AG04449 (cell line): ENCODE measurements at regions not wholly inside any gene's neighbourhood (a gene's known extent, or its start where the extent isn't known, plus 50 kb on each side); places are given as distances from the start of the nearest gene placed in this dataset.

ENCODE experiments used
- CTCF ChIA-PET: fragments of 350-600 bp; formaldehyde crosslinking; extraction: SDS; loops from one replicate; lab custom pipeline; 2021; ENCODE audit warnings: antibody characterized with exemption; lab: Yijun Ruan, JAX
- POLR2A ChIA-PET: fragments of 400-600, 350-600 bp; formaldehyde crosslinking; extraction: SDS; loops from one replicate; lab custom pipeline; 2020; ENCODE audit warnings: antibody characterized with exemption, inconsistent platforms; lab: Yijun Ruan, JAX
- DNase-seq: peaks from one replicate; pipeline ENCODE4 v3.0.0-alpha.2; 2010; ENCODE audit warnings: low read depth, low spot score
- H3K4me3 ChIP-seq: 2 replicates; pipeline ENCODE4 v1.5.1; 2011; ENCODE audit warnings: low read depth, mild to moderate bottlenecking, control low read depth, low read length
- TF ChIP-seq, protein P1 (sequence below): IDR thresholded peaks from one replicate; pipeline ENCODE4 v1.5.1; 2011; ENCODE audit warnings: mild to moderate bottlenecking, moderate library complexity, low read length, control low read depth, inconsistent platforms; ENCODE audit not compliant: insufficient read depth; ENCODE audit errors: missing control alignments

DNA sequence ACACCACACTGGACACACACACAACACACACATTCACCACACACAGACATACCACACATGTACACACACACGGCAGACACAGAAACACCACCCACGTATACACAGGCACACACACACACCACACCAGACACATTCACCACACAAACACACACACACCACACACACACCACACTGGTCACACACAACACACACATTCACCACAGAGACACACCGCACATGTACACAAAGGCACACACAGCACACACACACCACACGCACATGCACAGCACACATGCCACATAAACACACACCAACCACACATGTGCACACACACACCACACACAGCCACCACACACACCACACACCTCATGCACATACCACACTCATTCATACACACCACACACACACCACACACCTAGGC, 84.2 kb upstream of the PRR5 start:
- CTCF ChIA-PET, result no interaction called here
- TF ChIP-seq, protein P1, sequence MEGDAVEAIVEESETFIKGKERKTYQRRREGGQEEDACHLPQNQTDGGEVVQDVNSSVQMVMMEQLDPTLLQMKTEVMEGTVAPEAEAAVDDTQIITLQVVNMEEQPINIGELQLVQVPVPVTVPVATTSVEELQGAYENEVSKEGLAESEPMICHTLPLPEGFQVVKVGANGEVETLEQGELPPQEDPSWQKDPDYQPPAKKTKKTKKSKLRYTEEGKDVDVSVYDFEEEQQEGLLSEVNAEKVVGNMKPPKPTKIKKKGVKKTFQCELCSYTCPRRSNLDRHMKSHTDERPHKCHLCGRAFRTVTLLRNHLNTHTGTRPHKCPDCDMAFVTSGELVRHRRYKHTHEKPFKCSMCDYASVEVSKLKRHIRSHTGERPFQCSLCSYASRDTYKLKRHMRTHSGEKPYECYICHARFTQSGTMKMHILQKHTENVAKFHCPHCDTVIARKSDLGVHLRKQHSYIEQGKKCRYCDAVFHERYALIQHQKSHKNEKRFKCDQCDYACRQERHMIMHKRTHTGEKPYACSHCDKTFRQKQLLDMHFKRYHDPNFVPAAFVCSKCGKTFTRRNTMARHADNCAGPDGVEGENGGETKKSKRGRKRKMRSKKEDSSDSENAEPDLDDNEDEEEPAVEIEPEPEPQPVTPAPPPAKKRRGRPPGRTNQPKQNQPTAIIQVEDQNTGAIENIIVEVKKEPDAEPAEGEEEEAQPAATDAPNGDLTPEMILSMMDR, result no peak
- DNase-seq, result no peak
- H3K4me3 ChIP-seq, result no peak overlapping the region
- POLR2A ChIA-PET, result no interaction called here

DNA sequence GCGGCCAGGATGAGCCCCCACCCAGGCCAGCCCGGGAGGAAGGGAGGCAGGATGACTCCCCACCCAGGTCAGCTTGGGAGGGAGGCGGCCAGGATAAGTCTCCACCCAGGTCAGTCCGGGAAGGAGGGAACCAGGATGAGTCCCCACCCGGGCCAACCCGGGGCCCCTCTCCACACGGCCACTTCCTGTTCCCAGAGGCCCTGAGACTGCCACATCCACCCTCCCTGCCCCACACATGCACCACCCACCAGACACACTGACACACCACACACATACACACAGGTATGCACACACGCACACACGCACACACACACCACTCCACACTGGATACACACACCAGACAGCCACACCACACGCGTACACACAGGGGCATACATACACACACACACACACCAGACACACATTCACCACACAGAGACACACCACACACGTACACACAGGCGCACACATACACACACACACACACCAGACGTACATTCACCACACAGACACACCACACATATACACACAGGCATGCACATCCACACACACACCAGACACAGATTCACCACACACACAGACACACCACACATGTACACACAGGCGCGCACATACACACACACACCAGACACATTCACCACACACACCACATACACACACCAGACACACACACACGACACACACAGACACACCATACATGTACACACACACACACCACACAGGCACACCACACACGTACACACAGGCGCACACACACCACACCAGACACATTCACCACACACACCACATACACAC, 84.9 kb upstream of the PRR5 start:
- POLR2A ChIA-PET, result no interaction called here
- TF ChIP-seq, protein P1, result no peak
- CTCF ChIA-PET, result interaction anchor here (1.4 kb wide), 1 partner anchor 535 kb away, joined by 3 read pairs; no protein-coding TSS in a partner anchor
- no peak for DNase-seq
- H3K4me3 ChIP-seq, result no peak overlapping the region

DNA sequence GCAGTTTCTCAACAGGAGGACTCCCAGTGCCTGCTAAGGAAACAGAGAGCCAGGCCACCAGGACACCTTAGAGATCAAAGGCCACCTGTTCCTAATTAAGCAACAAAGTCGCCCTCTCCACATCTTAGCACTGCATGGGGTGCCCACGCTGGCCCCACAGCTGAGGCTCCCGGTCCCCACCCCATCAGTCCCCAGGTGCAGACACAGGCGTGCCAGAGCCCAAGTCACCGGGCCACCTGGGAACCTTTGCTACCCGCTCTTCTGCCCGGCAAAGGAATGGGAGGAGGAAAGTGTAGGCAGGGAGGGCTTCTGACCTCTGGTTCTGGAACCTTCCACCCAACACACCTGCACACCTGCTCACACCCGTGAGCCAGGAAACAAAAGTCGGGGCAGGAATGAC, 85.5 kb upstream of the PRR5 start:
- ChIA-PET POLR2A (no interaction called here), CTCF (interaction anchor here (1.4 kb wide), 1 partner anchor 535 kb away, joined by 3 read pairs; no protein-coding TSS in a partner anchor)
- no peak overlapping the region for H3K4me3 ChIP-seq
- TF ChIP-seq, protein P1, result no peak
- no peak for DNase-seq

DNA sequence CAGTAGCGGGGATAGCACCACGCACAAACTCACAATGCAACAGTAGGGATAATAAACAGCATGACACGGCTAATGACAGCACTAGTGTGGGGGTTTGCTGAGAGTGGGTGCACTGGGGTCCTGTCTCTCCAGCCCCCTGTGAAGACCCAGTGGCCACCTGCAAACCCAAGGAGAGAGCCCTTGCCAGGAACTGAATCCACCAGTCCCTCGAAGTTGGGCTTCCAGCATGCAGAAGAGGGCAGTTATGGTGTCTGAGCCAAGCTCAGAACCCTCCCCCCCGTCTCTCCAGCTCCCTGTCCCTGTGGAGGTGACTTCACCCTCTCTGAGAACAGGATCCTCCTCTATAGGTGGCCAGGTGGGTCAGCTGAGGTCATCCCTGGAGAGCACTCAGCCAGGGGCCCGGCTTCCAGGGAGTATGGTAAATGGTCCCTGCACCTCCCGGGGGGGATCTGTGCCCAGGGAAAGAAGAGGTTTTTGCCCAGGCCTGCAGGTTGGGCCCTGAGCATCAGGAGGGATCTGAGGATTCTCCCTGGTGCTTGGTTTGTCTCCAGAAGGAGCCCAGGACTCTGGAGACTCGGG, 86.3 kb upstream of the PRR5 start:
- ChIA-PET CTCF (interaction anchor here (1.4 to 3.8 kb wide), 2 partner anchors 11 to 534 kb away, joined by 3 to 22 read pairs; no protein-coding TSS in a partner anchor), POLR2A (no interaction called here)
- DNase-seq, result no peak
- TF ChIP-seq, protein P1, result no peak
- no peak overlapping the region for H3K4me3 ChIP-seq

DNA sequence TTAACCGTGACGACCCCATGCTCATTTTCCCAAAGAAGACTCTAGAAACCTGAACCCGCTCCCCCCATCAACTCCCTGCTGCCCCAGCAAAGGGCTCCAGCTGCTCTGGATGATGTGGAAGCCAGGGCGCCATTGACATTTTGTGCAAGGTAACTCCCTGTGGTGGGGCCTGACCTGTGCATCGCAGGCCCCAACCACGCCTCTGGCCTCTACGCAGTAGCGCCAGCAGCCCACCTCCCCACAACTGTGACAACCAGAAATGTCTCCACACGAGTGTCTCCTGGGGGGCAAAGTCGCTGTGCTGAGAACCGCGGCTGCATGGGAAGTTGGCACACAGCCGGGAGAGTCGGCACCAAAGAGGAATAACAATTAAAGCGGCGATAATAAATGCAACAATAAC, 86.9 kb upstream of the PRR5 start:
- no peak overlapping the region for H3K4me3 ChIP-seq
- CTCF ChIA-PET, result interaction anchor here (1.7 to 3.8 kb wide), 2 partner anchors 11 to 532 kb away, joined by 3 to 22 read pairs; no protein-coding TSS in a partner anchor
- DNase-seq, result no peak
- POLR2A ChIA-PET, result no interaction called here
- TF ChIP-seq, protein P1, result no peak

DNA sequence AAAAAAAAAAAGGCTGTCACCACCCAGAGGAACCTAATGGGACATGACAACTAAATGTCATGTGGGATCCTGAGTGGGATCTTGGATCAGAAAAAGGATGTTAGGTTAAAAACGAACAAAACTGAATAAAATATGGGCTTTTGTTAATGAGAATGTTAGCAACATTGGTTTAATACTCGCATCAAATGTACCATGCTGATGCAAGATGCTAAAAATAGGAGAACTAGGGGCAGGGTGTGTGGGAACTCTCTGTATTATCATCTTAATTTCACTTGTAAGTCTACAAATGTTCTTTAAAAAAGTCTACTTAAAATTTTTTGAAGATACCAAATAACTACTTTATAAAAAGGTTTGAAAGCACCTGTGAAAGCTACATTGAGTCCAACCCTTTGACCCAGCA, 88.8 kb upstream of the PRR5 start:
- CTCF ChIA-PET, result interaction anchor here (1.6 to 3.8 kb wide), 3 partner anchors 11 to 532 kb away, joined by 5 to 22 read pairs (median 5); no protein-coding TSS in a partner anchor

More for the DNA sequence above, 88.8 kb upstream of the PRR5 start:
- TF ChIP-seq, protein P1, result no peak
- no peak for DNase-seq
- POLR2A ChIA-PET, result no interaction called here
- no peak overlapping the region for H3K4me3 ChIP-seq
